ENCODE measurements at regions not wholly inside any gene's neighbourhood (a gene's known extent, or its start where the extent isn't known, plus 50 kb on each side); places are given as distances from the start of the nearest gene placed in this dataset.

GRCh38 chr12:19970821-19971220, 397.5 kb upstream of the PDE3A start (continued):
- no peak for TF ChIP-seq ZHX1 (conservative IDR thresholded peaks at IDR 0.05; ENCODE audit: low read length)

DNA sequence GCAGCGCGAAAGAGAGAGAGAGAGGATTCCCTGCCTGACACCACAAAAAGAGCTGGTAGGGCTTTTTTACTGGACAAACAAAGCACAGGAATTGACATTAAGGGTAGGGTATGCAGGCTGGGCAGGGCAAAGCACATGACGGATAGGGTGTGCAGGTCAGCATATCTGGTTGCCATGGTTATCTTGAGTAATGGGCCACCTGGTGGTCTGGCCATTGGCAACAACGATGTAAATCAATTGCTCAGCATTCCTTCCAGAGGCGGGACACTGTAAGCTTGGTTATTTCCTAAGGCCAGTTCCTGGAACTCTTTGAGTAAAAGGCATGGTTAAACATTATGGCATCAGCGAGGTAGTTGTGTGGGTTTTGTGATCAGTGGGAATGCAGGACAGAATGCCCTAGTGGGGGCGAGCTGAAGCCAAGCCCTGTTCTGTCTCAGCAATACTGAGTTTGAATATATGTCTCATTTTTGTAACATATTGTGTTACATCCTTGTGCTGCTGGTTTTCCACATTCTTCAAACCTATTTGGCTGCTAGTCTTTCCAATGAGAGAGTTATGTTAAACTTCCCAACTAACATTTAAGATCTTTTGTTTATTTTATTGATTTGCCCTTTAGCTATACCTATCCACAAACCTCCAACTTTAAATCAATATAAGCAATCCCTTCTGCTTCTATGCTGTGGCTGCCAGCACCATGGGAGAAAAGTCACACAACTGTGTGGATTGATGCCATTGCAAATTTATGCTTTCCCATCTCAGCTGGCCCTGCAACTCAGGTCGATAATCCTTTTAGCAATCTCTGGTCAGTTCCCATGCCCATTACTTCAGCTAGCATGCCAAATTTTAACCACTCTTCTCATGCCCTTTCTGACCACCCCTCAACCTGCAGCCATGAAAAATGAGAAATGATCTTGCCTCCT, 396.7 kb upstream of the PDE3A start:
- TF ChIP-seq ARHGAP35 (IDR thresholded peaks at IDR 0.05; ENCODE audit: partially characterized antibody) (no peak), NFE2L1 (tag; IDR thresholded peaks at IDR 0.05; ENCODE audit: borderline replicate concordance, low read depth) (no peak), BCOR (IDR thresholded peaks at IDR 0.05) (no peak), TAF7 (tag; IDR thresholded peaks at IDR 0.05) (no peak), U2AF2 (optimal IDR thresholded peaks at IDR 0.05; ENCODE audit: low read depth, low read length) (no peak), KDM2B (CRISPR knock-in tag; IDR thresholded peaks at IDR 0.05) (no peak), TSC22D4 (tag; IDR thresholded peaks at IDR 0.05) (no peak), CHD2 (IDR thresholded peaks at IDR 0.05; ENCODE audit: low read depth, low read length) (no peak)
- intact Hi-C loops (cut with micrococcal nuclease) (no loop called here), in situ Hi-C loops (cut with MboI) (no loop called here)
- no peak overlapping the region for H2AFZ ChIP-seq (ENCODE audit: low read depth, low read length)
- no peak overlapping the region for H3K9ac ChIP-seq (ENCODE audit: insufficient read depth in 1 of 2, low read depth in 2 of 2, low read length in 2 of 2)
- ATAC-seq (no peak), DNase-seq (ENCODE audit: extremely low read depth in 1 of 4, low spot score in 3 of 4) (no peak), FAIRE-seq (no peak)
- no peaks in the 10 kb centered on the region for H3K27me3 ChIP-seq (ENCODE audit: control insufficient read depth in 2 of 2, insufficient read depth in 2 of 2, low read length in 2 of 2)
- no peaks in the 10 kb centered on the region for H3K36me3 ChIP-seq (ENCODE audit: control insufficient read depth, insufficient read depth, low read length)
- WGBS (ENCODE audit: insufficient coverage, low coverage, missing lambda C conversion rate): 1% methylated on average over 8 of the region's 8 CpGs
- H3K9me1 ChIP-seq (ENCODE audit: control insufficient read depth, insufficient read depth, low read length): no peaks in the 10 kb centered on the region
- no peak overlapping the region for H3K4me3 ChIP-seq
- BruUV-seq (replicated peaks): no TSS peak
- no peak overlapping the region for H3K4me2 ChIP-seq (ENCODE audit: insufficient read depth, low read length)
- no peaks in the 10 kb centered on the region; the same call in 1 of the 2 replicates for H3K9me3 ChIP-seq (replicated peaks; ENCODE audit: control insufficient read depth, insufficient read depth, low read depth, low read length)
- H3K79me2 ChIP-seq (ENCODE audit: control insufficient read depth, insufficient read depth, low read length): no peaks in the 10 kb centered on the region
- ChIA-PET POLR2A (no interaction called here), CTCF (ENCODE audit: low intra/inter-chr PET ratio) (no interaction called here)
- H3K27ac ChIP-seq (ENCODE audit: extremely low read depth, low read depth, low read length): no peak overlapping the region
- no peaks in the 10 kb centered on the region for H3K4me1 ChIP-seq (replicated peaks in 1 of 2; ENCODE audit: control insufficient read depth in 2 of 2, insufficient read depth in 2 of 2, low read length in 2 of 2)
- H4K20me1 ChIP-seq (replicated peaks; ENCODE audit: control insufficient read depth, insufficient read depth, low read length): no peaks in the 10 kb centered on the region

Measured in K562 (cell line).